ENCODE measurements at regions not wholly inside any gene's neighbourhood (a gene's known extent, or its start where the extent isn't known, plus 50 kb on each side); places are given as distances from the start of the nearest gene placed in this dataset.

DNA sequence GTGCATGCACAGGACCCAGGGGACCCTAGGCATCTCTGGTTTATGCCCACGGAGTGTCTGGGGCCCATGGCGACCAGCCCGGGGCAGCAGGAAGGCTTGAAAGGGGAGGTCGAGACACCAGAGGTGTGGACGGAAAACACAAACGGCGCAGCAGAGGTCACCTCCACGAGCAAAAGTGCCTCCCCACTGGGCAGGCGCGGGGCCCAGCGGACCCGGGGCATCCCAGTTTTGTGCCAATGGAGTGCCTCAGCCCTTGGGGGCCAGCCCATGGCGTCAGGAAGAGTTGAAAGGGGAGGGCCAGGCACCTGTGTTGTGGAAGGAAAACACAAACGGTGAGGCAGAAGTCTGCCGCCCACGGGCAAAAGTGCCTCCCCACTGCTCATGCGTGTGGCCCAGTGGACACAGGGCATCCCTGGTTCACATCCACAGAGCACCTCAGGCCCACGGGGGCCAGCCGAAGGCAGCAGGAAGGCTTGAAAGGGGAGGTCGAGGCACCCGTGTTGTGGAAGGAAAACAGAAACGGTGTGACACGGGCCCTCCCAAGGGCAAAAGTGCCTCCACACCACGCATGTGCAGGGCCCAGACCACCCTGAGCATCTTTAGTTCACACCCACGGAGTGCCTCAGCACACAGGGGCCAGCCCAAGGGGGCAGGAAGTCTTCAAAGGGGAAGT is 378.8 kb downstream of the ALG10 start:
- 55 to 56% methylated on average over 17 to 25 of the region's 25 CpGs for WGBS, 2 donors
- peak; percentile 6 for DNase-seq
- H3K27me3 ChIP-seq: no peaks in the 10 kb centered on the region
- intact Hi-C loops (cut with DNase I; ENCODE audit: low total_unique reads): no loop called here
- no peaks in the 10 kb centered on the region for H3K4me1 ChIP-seq
- H3K27ac ChIP-seq: no peak overlapping the region
- no peak for TF ChIP-seq POLR2A (IDR thresholded peaks at IDR 0.05)
- TF ChIP-seq, protein P1, sequence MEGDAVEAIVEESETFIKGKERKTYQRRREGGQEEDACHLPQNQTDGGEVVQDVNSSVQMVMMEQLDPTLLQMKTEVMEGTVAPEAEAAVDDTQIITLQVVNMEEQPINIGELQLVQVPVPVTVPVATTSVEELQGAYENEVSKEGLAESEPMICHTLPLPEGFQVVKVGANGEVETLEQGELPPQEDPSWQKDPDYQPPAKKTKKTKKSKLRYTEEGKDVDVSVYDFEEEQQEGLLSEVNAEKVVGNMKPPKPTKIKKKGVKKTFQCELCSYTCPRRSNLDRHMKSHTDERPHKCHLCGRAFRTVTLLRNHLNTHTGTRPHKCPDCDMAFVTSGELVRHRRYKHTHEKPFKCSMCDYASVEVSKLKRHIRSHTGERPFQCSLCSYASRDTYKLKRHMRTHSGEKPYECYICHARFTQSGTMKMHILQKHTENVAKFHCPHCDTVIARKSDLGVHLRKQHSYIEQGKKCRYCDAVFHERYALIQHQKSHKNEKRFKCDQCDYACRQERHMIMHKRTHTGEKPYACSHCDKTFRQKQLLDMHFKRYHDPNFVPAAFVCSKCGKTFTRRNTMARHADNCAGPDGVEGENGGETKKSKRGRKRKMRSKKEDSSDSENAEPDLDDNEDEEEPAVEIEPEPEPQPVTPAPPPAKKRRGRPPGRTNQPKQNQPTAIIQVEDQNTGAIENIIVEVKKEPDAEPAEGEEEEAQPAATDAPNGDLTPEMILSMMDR (IDR thresholded peaks at IDR 0.05): no peak
- no peaks in the 10 kb centered on the region for H3K36me3 ChIP-seq (ENCODE audit: low read depth, missing control alignments)
- H3K4me3 ChIP-seq: no peak overlapping the region
- no peaks in the 10 kb centered on the region for H3K9me3 ChIP-seq

DNA sequence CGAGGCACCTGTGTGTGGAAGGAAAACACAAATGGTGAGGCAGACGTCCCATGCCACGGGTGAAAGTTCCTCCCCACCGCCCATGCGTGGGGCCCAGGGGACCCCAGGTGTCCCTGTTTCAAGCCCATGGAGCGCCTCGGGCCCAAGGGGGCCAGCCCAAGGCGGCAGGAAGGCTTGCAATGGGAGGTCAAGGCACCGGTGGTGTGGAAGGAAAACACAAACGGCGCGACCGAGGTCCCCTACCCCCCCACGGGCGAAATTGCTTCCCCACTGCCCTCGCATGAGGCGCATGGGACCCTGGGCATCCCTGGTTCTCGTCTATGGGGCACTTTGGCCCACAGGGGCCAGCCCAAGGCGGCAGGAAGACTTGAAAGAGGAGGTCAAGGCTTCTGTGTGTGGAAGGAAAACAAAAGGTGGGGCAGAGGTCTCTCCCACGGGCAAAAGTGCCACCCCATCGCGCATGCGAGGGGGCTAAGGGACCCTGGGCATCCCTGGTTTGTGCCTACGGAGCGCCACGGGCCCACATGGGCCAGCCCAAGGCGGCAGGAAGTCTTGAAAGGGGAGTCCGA is 379.4 kb downstream of the ALG10 start:
- no peaks in the 10 kb centered on the region for H3K4me1 ChIP-seq
- H3K9me3 ChIP-seq: no peaks in the 10 kb centered on the region
- H3K27ac ChIP-seq: no peak overlapping the region
- H3K4me3 ChIP-seq: no peak overlapping the region
- H3K36me3 ChIP-seq (ENCODE audit: low read depth, missing control alignments): no peaks in the 10 kb centered on the region
- peak; percentile 2 for DNase-seq
- TF ChIP-seq POLR2A (IDR thresholded peaks at IDR 0.05): no peak
- intact Hi-C loops (cut with DNase I; ENCODE audit: low total_unique reads): no loop called here
- no peaks in the 10 kb centered on the region for H3K27me3 ChIP-seq
- WGBS, 2 donors: 33 to 42% methylated on average over 19 to 27 of the region's 28 CpGs

DNA sequence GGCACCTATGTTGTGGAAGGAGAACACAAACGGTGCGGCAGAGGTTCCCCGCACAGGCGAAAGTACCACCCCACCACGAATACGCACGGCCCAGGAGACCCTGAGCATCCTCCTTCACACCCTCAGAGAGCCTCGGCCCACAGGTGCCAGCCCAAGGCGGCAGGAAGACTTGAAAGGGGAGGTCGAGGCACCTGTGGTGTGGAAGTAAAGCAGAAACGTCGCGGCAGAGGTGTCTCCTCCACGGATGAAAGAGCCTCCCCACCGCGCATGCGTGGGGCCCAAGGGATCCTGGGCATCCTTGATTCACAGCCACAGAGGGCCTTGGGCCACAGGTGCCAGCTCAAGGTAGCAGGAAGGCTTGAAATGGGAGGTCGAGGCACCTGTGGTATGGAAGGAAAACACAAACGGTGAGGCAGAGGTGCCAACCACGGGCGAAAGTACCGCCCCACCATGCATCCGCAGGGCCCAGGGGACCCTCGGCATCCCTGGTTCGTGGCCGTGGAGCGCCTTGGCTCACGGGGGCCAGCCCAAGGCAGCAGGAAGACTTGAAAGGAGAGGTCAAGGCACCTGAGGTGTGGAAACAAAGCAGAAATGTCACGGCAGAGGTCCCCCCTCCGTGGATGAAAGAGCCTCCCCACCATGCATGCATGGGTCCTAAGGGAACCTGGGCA is 380.1 kb downstream of the ALG10 start:
- 55 to 60% methylated on average over 30 of the region's 30 CpGs for WGBS, 2 donors
- intact Hi-C loops (cut with DNase I; ENCODE audit: low total_unique reads): no loop called here

DNA sequence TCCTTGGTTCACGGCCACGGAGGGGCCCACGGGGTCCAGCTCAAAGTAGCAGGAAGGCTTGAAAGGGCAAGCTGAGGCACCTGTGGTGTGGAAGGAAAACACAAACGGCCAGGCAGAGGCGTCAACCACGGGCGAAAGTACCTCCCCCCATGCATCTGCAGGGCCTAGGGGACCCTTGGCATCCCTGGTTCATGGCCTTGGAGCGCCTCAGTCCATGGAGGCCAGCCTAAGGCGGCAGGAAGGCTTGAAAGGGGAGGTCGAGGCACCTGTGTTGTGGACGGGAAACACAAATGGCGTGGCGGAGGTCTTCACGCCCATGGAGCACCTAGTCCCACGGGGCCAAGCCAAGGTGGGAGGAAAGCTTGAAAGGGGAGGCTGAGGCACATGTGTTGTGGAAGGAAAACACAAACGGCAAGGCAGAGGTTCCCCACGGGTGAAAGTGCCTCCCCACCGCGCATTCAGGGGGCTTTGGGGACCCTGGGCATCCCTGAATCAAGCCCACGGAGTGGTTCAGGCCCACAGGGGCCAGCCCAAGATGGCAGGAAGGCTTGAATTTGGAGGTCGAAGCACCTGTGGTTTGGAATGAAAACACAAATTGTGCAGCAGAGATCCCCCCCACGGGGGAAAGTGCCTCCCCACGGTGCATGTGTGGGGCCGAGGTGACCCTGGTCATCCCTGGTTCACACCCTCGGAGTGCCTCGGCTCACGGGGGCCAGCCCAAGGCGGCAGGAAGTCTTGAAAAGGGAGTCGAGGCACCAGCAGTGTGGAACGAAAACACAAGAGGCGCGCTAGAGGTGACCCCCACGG is 380.8 kb downstream of the ALG10 start:
- DNase-seq: peak; percentile 8
- 56 to 66% methylated on average over 27 to 33 of the region's 33 CpGs for WGBS, 2 donors
- H3K4me1 ChIP-seq: no peaks in the 10 kb centered on the region
- no peaks in the 10 kb centered on the region for H3K36me3 ChIP-seq (ENCODE audit: low read depth, missing control alignments)
- no peak overlapping the region for H3K27ac ChIP-seq
- intact Hi-C loops (cut with DNase I; ENCODE audit: low total_unique reads): no loop called here
- no peak for TF ChIP-seq POLR2A (IDR thresholded peaks at IDR 0.05)
- TF ChIP-seq, protein P1 (IDR thresholded peaks at IDR 0.05): no peak
- no peak overlapping the region for H3K4me3 ChIP-seq
- H3K9me3 ChIP-seq: no peaks in the 10 kb centered on the region
- no peaks in the 10 kb centered on the region for H3K27me3 ChIP-seq

More for the DNA sequence above, 380.1 kb downstream of the ALG10 start:
- peak; percentile 12 for DNase-seq
- no peaks in the 10 kb centered on the region for H3K27me3 ChIP-seq
- H3K4me3 ChIP-seq: no peak overlapping the region
- H3K36me3 ChIP-seq (ENCODE audit: low read depth, missing control alignments): no peaks in the 10 kb centered on the region
- H3K9me3 ChIP-seq: no peaks in the 10 kb centered on the region
- TF ChIP-seq, protein P1 (IDR thresholded peaks at IDR 0.05): no peak
- no peak for TF ChIP-seq POLR2A (IDR thresholded peaks at IDR 0.05)
- H3K27ac ChIP-seq: no peak overlapping the region
- H3K4me1 ChIP-seq: no peaks in the 10 kb centered on the region

Measured in testis (tissue), 2 donors.